BLaER1 (cell line): ENCODE measurements at regions not wholly inside any gene's neighbourhood (a gene's known extent, or its start where the extent isn't known, plus 50 kb on each side); places are given as distances from the start of the nearest gene placed in this dataset.
"Not testable (repeated sequence)": the region's sequence is repeated elsewhere in the genome, so short reads cannot be mapped to it uniquely, and the experiment has no call there.

Experiments used
- H3K27ac ChIP-seq: shearing (Covaris generic); formaldehyde crosslinking; 2 replicates; pipeline ENCODE4 v1.8.1; 2022
- H3K27me3 ChIP-seq: shearing (Covaris generic); formaldehyde crosslinking; 2 replicates; pipeline ENCODE4 v1.8.1; 2022
- H3K36me3 ChIP-seq: shearing (Covaris generic); formaldehyde crosslinking; 2 replicates; pipeline ENCODE4 v1.8.1; 2022
- H3K4me1 ChIP-seq: shearing (Covaris generic); formaldehyde crosslinking; 2 replicates; pipeline ENCODE4 v1.8.1; 2022
- H3K4me2 ChIP-seq: shearing (Covaris generic); formaldehyde crosslinking; 2 replicates; pipeline ENCODE4 v1.8.1; 2022
- H3K4me3 ChIP-seq: shearing (Covaris generic); formaldehyde crosslinking; 2 replicates; pipeline ENCODE4 v1.8.1; 2022
- H3K9ac ChIP-seq: shearing (Covaris generic); formaldehyde crosslinking; 2 replicates; pipeline ENCODE4 v1.8.1; 2022
- H3K9me3 ChIP-seq: shearing (Covaris generic); formaldehyde crosslinking; 2 replicates; pipeline ENCODE4 v1.8.1; 2022
- H4K20me1 ChIP-seq: shearing (Covaris generic); formaldehyde crosslinking; 2 replicates; pipeline ENCODE4 v1.8.1; 2022
- Cebpa-rat ChIP-seq: shearing (Covaris generic); IDR thresholded peaks from 2 replicates; pipeline ENCODE4 v1.8.1; 2022

GRCh38 chr14:55902241-55902640, 216.0 kb upstream of the PELI2 start:
- Histone ChIP-seq H3K4me1 (no peaks in the 10 kb centered on the region), H3K9ac (no peak overlapping the region), H3K27me3 (no peaks in the 10 kb centered on the region), H4K20me1 (no peaks in the 10 kb centered on the region), H3K4me2 (no peak overlapping the region), H3K9me3 (no peaks in the 10 kb centered on the region), H3K27ac (no peak overlapping the region), H3K4me3 (no peak overlapping the region), H3K36me3 (no peaks in the 10 kb centered on the region)
- TF ChIP-seq Cebpa-rat: no peak

- Histone ChIP-seq H3K27me3 (no peaks in the 10 kb centered on the region), H3K9ac (no peak overlapping the region), H3K4me1 (no peaks in the 10 kb centered on the region), H3K36me3 (no peaks in the 10 kb centered on the region), H4K20me1 (no peaks in the 10 kb centered on the region), H3K4me3 (no peak overlapping the region), H3K27ac (no peak overlapping the region), H3K4me2 (no peak overlapping the region), H3K9me3 (no peaks in the 10 kb centered on the region)
- TF ChIP-seq Cebpa-rat: no peak
Observed at GRCh38 chr14:55904086-55904485, 214.1 kb upstream of the PELI2 start.

GRCh38 chr14:55908106-55908505, 210.1 kb upstream of the PELI2 start:
- H3K27me3 ChIP-seq: no peaks in the 10 kb centered on the region
- peaks cover 18% of the 10 kb centered on the region for H3K4me1 ChIP-seq
- no peaks in the 10 kb centered on the region for H3K9me3 ChIP-seq
- no peak overlapping the region for H3K4me3 ChIP-seq
- H4K20me1 ChIP-seq: no peaks in the 10 kb centered on the region
- H3K36me3 ChIP-seq: no peaks in the 10 kb centered on the region
- H3K4me2 ChIP-seq: no peak overlapping the region
- no peak for TF ChIP-seq Cebpa-rat
- no peak overlapping the region for H3K9ac ChIP-seq
- H3K27ac ChIP-seq: no peak overlapping the region

- peaks cover 18% of the 10 kb centered on the region for H3K4me1 ChIP-seq
- H3K27me3 ChIP-seq: no peaks in the 10 kb centered on the region
- no peak overlapping the region for H3K27ac ChIP-seq
- no peaks in the 10 kb centered on the region for H3K9me3 ChIP-seq
- H4K20me1 ChIP-seq: no peaks in the 10 kb centered on the region
- H3K4me3 ChIP-seq: no peak overlapping the region
- H3K9ac ChIP-seq: no peak overlapping the region
- no peak for TF ChIP-seq Cebpa-rat
- H3K36me3 ChIP-seq: no peaks in the 10 kb centered on the region
- no peak overlapping the region for H3K4me2 ChIP-seq
Observed at GRCh38 chr14:55909879-55910278, 208.3 kb upstream of the PELI2 start.

GRCh38 chr14:55910601-55911243, 207.5 kb upstream of the PELI2 start:
- Histone ChIP-seq H3K27ac (no peak overlapping the region), H3K4me1 (peaks cover 18% of the 10 kb centered on the region), H4K20me1 (no peaks in the 10 kb centered on the region), H3K36me3 (no peaks in the 10 kb centered on the region), H3K27me3 (no peaks in the 10 kb centered on the region), H3K4me3 (no peak overlapping the region), H3K9me3 (no peaks in the 10 kb centered on the region), H3K9ac (no peak overlapping the region), H3K4me2 (peak overlapping the region; percentile 46)
- TF ChIP-seq Cebpa-rat: no peak

GRCh38 chr14:55911776-55912175, 206.4 kb upstream of the PELI2 start:
- Histone ChIP-seq H3K27me3 (no peaks in the 10 kb centered on the region), H4K20me1 (no peaks in the 10 kb centered on the region), H3K27ac (no peak overlapping the region; the same call in 1 of the 2 replicates), H3K4me2 (peak overlapping the region; percentile 46), H3K36me3 (no peaks in the 10 kb centered on the region), H3K4me1 (peaks cover 18% of the 10 kb centered on the region), H3K9ac (no peak overlapping the region), H3K4me3 (no peak overlapping the region), H3K9me3 (no peaks in the 10 kb centered on the region; the same call in 1 of the 2 replicates)
- no peak for TF ChIP-seq Cebpa-rat

GRCh38 chr14:55912344-55912743, 205.9 kb upstream of the PELI2 start:
- TF ChIP-seq Cebpa-rat: no peak
- no peaks in the 10 kb centered on the region; the same call in 1 of the 2 replicates for H3K9me3 ChIP-seq
- H3K4me1 ChIP-seq: peaks cover 18% of the 10 kb centered on the region
- H3K36me3 ChIP-seq: no peaks in the 10 kb centered on the region
- H3K9ac ChIP-seq: no peak overlapping the region
- H3K4me2 ChIP-seq: peak overlapping the region; percentile 46
- no peak overlapping the region for H3K4me3 ChIP-seq
- H4K20me1 ChIP-seq: no peaks in the 10 kb centered on the region
- no peak overlapping the region; the same call in 1 of the 2 replicates for H3K27ac ChIP-seq
- no peaks in the 10 kb centered on the region for H3K27me3 ChIP-seq

- Histone ChIP-seq H3K9me3 (peaks cover 5% of the 10 kb centered on the region; the same call in 1 of the 2 replicates), H3K4me1 (peaks cover 18% of the 10 kb centered on the region), H3K27ac (no peak overlapping the region), H3K4me2 (no peak overlapping the region), H3K9ac (no peak overlapping the region), H3K36me3 (no peaks in the 10 kb centered on the region), H4K20me1 (no peaks in the 10 kb centered on the region), H3K27me3 (no peaks in the 10 kb centered on the region), H3K4me3 (no peak overlapping the region)
- no peak for TF ChIP-seq Cebpa-rat
Observed at GRCh38 chr14:55913324-55914025, 204.7 kb upstream of the PELI2 start.

GRCh38 chr14:55914771-55915170, 203.4 kb upstream of the PELI2 start:
- H3K9ac ChIP-seq: no peak overlapping the region
- no peaks in the 10 kb centered on the region for H3K27me3 ChIP-seq
- H3K27ac ChIP-seq: no peak overlapping the region
- H3K9me3 ChIP-seq: peaks cover 5% of the 10 kb centered on the region; the same call in 1 of the 2 replicates
- H3K4me3 ChIP-seq: no peak overlapping the region
- no peak overlapping the region for H3K4me2 ChIP-seq
- H3K4me1 ChIP-seq: peaks cover 18% of the 10 kb centered on the region
- no peak for TF ChIP-seq Cebpa-rat
- no peaks in the 10 kb centered on the region for H3K36me3 ChIP-seq
- H4K20me1 ChIP-seq: no peaks in the 10 kb centered on the region

- H3K4me3 ChIP-seq: no peak overlapping the region
- TF ChIP-seq Cebpa-rat: no peak
Observed at GRCh38 chr14:55915456-55915855, 202.8 kb upstream of the PELI2 start.

GRCh38 chr14:55919800-55920199, 198.4 kb upstream of the PELI2 start:
- not testable (repeated sequence) for H3K4me1 ChIP-seq, H3K36me3 ChIP-seq, H3K27me3 ChIP-seq, H3K27ac ChIP-seq, H3K4me3 ChIP-seq, H3K9ac ChIP-seq, H3K4me2 ChIP-seq, H4K20me1 ChIP-seq
- peaks cover 28% of the 10 kb centered on the region; the same call in 1 of the 2 replicates for H3K9me3 ChIP-seq

More at GRCh38 chr14:55915456-55915855, 202.8 kb upstream of the PELI2 start:
- H3K36me3 ChIP-seq: no peaks in the 10 kb centered on the region
- peaks cover 12% of the 10 kb centered on the region; the same call in 1 of the 2 replicates for H3K9me3 ChIP-seq
- H3K9ac ChIP-seq: no peak overlapping the region
- no peak overlapping the region for H3K27ac ChIP-seq
- no peaks in the 10 kb centered on the region for H3K27me3 ChIP-seq
- no peaks in the 10 kb centered on the region for H4K20me1 ChIP-seq
- H3K4me2 ChIP-seq: no peak overlapping the region
- H3K4me1 ChIP-seq: peaks cover 18% of the 10 kb centered on the region
